GM21528 (cell line): ENCODE measurements at regions not wholly inside any gene's neighbourhood (a gene's known extent, or its start where the extent isn't known, plus 50 kb on each side); places are given as distances from the start of the nearest gene placed in this dataset.

ENCODE experiments used
- ATAC-seq: cut with Tn5 transposase; IDR thresholded peaks from one replicate; pipeline ENCODE4 v1.9.1; 2021; ENCODE audit warnings: mild to moderate bottlenecking, moderate library complexity; ENCODE audit not compliant: unreplicated experiment, low FRiP score

- ATAC-seq = no peak
These were observed 169.2 kb upstream of the SOX5 start for GRCh38 chr12:24118668-24119067.

DNA sequence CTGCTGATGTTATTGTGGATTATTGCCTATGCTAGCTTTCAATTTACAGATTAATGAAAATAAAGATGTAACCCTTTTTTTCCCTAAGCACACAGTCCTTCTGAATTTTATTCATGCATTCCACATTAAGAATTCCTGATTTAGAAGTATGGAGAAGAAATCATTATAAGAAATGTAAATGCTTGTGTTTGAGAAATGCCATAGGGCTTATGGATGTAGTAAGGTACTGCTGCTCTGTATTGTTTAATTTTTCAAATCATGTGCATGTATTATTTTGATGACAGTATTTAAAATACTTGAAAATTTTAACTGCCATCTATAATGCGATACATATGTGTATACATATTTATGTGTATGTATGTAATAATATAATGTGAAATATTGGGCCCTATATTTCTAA, 167.1 kb upstream of the SOX5 start:
- no peak for ATAC-seq

DNA sequence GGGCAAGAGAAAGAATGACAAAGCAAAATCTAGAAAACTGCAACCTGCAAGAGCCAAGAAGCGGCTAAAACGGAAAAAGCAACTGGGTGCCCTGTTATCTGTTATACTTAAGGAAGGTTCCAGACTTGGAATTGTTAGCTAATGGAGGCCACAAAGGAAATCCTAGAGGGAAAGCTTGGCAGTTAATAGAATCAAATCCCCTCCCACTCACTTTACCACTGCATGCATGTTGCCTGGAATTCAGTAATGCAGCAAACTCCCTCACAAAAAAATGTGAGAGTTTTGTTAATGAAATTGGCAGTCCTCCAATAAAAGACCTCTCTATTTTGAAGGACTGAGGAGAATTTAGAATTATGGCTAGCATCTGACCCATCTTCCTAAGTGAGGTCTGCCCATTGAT, 164.2 kb upstream of the SOX5 start:
- ATAC-seq = no peak

DNA sequence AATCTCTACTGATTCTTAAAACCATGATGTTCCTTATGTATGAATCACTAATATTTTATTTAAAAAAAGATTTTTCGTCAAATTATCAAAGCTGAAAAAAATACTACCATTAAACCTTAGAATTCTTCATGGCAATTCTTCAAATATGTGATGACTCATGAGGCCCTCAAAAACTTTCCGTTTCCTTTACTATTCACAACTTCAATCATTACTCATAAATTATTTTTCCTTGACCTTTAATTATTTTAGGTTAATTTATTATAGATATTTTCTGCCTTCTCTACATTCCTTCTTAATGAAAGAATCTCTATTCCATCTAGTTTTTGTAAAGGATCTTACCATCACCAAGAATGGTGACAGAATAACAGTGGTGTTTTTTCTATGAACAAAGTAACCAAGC, 162.1 kb upstream of the SOX5 start:
- no peak for ATAC-seq

DNA sequence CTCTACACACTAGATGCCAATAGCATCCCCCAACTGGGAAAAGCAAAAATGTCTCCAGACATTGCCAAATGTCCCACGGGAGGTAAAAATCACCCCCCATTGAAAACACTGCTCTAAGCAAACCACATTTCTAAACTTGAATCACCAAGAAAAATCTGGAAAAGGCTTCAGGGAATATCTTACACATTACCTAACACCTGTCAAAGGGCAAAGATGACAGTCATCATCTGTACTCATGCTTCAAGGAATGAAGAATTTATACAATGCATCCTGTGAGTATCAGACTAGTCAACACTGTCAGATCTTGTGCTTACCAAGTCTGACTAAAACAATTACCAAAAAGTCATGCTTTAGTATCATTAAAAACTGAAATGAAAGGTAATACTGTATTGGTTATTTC, 161.6 kb upstream of the SOX5 start:
- no peak for ATAC-seq

GRCh38 chr12:24109381-24110039, 160.0 kb upstream of the SOX5 start:
- peak; percentile 95 for ATAC-seq

DNA sequence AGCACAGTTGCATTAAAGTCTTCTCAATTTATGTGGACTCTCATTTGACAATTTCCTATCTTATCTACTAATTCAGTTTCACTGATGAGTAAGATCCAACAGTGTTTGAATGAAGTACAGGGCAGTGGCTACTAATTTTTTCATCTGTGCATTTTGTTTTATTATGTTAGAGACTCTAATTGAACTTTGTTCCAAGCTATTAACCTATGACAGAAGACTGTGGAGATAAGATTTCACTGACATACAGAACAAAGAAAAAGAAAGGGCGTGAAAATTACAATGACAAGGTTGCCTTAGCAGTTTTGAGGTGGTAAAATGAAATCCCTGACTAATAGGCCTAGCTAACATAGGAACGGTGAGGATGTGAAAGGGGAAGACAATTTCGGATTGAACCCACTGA, 153.2 kb upstream of the SOX5 start:
- ATAC-seq = no peak

DNA sequence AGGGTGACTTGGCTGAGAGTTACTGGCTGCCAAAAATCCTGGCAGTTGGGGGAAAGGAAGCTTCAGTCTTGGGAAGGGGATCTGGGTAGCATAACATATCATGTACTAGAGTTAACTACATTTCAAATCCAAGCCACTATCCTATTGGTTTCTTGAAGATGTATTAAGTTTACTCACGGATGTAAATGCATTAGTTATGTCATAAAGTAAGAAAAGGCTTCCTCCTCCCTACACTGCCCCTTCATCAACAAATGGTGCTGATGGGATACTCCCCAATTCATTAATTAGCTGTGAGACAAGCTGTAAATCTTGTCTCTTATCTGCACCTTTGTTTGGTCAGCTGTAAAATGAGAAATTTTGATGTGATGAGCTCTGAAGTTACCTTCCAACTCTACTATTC, 150.1 kb upstream of the SOX5 start:
- no peak for ATAC-seq

DNA sequence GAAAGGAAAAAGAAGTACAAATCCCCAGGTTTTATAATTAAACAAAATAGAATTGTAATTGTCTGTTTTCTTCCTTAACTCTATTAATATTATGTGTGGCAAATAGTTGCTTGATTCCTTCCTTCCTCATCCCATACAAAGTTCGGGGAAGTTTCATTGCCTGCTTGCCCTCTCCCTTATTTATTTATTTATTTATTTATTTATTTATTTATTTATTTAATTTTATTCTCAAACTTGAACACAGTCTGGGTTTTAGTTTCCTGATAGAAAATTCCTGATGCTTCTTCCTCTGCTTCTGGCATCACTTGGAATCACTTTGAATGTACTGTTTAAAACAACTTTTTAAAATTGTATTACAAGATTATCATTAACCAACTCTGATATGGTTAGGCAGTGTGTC, 145.8 kb upstream of the SOX5 start:
- no peak for ATAC-seq

DNA sequence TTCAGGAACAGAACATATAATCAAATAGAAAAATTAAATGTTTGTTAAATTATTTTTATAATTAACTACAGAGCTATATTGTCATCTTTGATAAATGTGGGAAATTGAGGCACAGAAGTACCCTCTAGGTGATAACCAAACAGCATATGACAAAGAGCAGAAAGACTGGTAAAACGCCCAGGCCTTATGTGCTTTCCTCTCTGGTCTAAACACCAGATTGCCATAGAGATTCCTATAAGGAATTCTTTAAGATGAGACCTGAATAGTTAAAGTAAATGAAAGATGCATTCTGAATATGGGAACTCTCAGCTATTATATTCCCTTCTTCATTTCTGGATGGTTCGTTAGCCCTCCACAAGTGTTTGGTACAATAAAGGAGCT, 140.0 kb upstream of the SOX5 start:
- no peak for ATAC-seq

- ATAC-seq = no peak
These were observed 139.5 kb upstream of the SOX5 start for GRCh38 chr12:24088751-24089509.

- no peak for ATAC-seq
These were observed 137.8 kb upstream of the SOX5 start for GRCh38 chr12:24087294-24087693.

- ATAC-seq = no peak
These were observed 135.3 kb upstream of the SOX5 start for GRCh38 chr12:24084800-24085199.

DNA sequence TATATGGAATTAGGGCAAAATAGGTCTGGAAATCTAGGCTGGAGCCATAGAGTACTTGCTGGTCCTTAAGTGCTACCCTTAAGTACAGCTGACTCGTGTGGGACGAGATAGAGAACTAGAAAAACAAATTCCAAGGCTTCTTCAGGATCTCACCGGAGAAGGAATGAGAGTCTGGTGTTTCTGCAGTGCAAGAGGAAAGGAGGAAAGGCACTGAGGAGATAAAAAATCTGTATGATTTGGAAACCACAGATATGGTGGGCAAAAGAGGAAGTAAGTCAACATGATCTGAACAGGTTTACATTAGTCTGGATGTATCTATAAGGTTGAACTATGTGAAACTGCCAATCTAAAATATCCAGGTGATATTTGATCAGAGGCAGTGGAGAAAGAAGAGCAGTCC, 134.4 kb upstream of the SOX5 start:
- ATAC-seq = no peak

DNA sequence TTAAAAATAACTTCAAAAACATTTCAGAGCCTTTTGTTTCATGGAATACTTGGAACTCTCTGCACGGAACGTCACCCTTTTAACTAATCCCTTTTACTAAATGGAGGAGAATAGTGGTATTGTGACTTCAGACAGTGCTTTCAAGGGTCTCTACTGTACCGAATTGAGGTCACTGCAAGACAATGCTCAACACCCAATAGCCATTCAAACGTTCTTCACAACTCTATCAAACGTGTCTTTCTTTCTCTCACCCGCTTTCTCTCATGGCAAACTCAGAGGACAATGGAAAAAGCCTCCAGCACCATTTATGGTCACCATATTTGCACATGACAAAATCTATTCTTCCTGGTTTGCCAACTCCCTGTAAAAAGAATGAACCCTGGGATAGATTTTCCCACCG, 132.1 kb upstream of the SOX5 start:
- ATAC-seq = no peak

GRCh38 chr12:24081092-24081529, 131.6 kb upstream of the SOX5 start:
- ATAC-seq = no peak

GRCh38 chr12:24080465-24080864, 131.0 kb upstream of the SOX5 start:
- no peak for ATAC-seq

DNA sequence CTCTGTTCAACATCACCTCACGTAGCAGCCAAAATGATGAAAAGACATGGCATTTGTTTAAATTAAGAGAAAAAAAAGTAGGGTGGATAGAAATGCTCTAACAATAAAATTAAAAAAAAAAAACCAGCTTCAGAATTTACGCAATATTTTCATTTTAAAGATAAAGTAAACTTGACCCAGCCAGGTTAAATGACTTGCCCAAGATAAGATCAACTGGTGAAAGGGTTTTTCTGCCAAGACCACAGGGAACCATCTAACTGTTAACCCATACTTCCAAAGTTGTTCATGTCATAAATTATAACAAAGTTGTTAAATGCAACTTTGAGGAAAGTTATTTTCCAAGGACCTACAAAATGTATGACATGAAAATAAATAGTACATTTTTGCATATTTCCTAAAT, 129.6 kb upstream of the SOX5 start:
- ATAC-seq = no peak

DNA sequence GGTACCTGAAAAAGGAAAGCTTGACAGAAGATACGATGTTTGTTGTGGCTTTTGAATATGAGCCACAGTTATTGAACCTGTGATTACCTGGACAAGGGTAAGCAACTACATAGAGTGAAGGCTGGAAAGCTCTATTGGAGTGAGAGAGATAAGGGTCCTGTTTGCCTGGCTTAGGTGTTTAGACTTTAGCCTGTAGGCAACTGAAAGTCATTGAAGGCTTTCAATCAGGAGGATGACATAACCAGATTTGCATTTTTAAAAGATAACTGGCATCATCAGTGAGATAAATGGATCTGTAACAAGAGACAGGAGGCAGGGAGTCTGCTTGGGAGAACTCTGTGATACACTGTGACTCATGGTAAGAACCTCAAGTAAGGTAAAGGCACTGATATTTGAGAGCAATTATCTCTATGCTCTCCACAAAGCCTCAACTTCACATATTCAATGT, 128.9 kb upstream of the SOX5 start:
- no peak for ATAC-seq

DNA sequence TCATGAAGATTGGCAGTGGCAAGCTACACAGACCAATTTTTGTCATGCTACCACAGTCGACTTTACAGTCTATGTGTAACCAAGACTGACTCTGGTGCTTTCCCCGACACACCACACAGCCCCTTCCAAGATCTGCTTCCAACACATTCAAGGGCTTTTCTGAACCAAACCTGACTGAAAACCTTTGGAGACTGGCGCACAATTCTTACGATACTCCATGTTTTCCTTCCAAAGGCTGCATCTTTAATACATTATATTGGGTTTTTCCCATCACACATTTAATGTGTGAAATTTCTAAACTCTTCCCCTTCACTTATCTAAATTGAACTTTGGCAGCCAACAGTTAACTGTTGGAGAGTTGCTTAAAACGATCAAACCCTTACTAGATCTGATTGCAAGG, 127.7 kb upstream of the SOX5 start:
- no peak for ATAC-seq

GRCh38 chr12:24075650-24076049, 126.2 kb upstream of the SOX5 start:
- ATAC-seq = no peak

GRCh38 chr12:24073170-24073810, 123.8 kb upstream of the SOX5 start:
- no peak for ATAC-seq
